Heart left ventricle (tissue), 13 donors: ENCODE measurements at regions not wholly inside any gene's neighbourhood (a gene's known extent, or its start where the extent isn't known, plus 50 kb on each side); places are given as distances from the start of the nearest gene placed in this dataset.

Source experiments
- POLR2A ChIP-seq, 2 donors: fragments of 450-650 bp; IDR thresholded peaks; one replicate each; pipeline ENCODE4 v1.6.1; 2017; ENCODE audit warnings: antibody characterized with exemption in 2 of 2, mild to moderate bottlenecking in 2 of 2, moderate library complexity in 2 of 2
- TF ChIP-seq, protein P1 (sequence below), 12 donors: fragments of 200-600 bp; sonication (generic) in 4 of 12; IDR thresholded peaks; one replicate each; pipeline versions ENCODE4 v1.5.0 to v1.8.0; 2018 to 2022; ENCODE audit warnings: antibody characterized with exemption in 12 of 12, mild to moderate bottlenecking in 5 of 12
- donor health status: ischemic (EF 13 %, LVEDD 7.1; RV severe dilation, severe dysfunction).
- donor health status: DM: no; HTN: yes; CAD: no.
- donor health status: DM: no; HTN: no; CAD: no.
- donor health status: ischemic (EF 25% LVEDD 6.9; RV normal size, moderate dysfunction).
- donor health status: ischemic (EF 25% LVEDD 5.7; RV mildly dilated, moderate dysfunction).
- donor health status: ischemic (EF 35%, LVEDD 5.7; RV mildly dilated, moderate dysfunction).
- donor health status: nonischemic (EF 11% LVEDD 7.7; RV severe dilation, severe dysfunction).
- donor health status: DM: yes; HTN: yes; CAD: no.
- donor health status: PGD.
- donor health status: ischemic (EF 29% LVEDD 5.4; RV normal size, mild dysfunction).
- donor health status: nonischemic (EF 23%, LVEDD 6.1; RV moderate dilation, normal function).

DNA sequence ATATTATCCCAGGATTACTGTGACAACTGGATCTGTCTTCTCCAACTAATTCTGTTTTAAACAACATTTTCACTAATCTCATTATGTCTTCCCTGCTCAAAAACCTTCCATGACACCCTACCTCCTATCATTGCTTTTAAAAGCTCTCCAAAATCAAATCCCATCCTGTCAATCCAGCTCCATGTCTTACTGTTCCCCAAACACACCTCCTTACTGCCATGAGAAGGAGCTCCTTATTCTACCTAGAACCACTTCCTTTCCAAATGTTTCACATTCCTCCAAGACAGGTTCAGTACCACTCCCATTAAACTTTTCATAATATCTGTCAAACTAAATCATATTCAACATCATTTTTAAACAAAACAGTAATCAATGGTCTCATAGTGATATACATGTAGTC, 66.9 kb upstream of the WDR17 start:
- TF ChIP-seq, protein P1, sequence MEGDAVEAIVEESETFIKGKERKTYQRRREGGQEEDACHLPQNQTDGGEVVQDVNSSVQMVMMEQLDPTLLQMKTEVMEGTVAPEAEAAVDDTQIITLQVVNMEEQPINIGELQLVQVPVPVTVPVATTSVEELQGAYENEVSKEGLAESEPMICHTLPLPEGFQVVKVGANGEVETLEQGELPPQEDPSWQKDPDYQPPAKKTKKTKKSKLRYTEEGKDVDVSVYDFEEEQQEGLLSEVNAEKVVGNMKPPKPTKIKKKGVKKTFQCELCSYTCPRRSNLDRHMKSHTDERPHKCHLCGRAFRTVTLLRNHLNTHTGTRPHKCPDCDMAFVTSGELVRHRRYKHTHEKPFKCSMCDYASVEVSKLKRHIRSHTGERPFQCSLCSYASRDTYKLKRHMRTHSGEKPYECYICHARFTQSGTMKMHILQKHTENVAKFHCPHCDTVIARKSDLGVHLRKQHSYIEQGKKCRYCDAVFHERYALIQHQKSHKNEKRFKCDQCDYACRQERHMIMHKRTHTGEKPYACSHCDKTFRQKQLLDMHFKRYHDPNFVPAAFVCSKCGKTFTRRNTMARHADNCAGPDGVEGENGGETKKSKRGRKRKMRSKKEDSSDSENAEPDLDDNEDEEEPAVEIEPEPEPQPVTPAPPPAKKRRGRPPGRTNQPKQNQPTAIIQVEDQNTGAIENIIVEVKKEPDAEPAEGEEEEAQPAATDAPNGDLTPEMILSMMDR (IDR thresholded peaks at IDR 0.05): no peak
- TF ChIP-seq POLR2A (IDR thresholded peaks at IDR 0.05): no peak
